Adrenal gland (tissue), 5 donors: ENCODE measurements at regions not wholly inside any gene's neighbourhood (a gene's known extent, or its start where the extent isn't known, plus 50 kb on each side); places are given as distances from the start of the nearest gene placed in this dataset.

ENCODE experiments used
- POLR2A ChIP-seq, 2 donors: fragments of 450-650 bp; IDR thresholded peaks; one replicate each; pipeline ENCODE4 v1.6.1; 2017; ENCODE audit warnings: antibody characterized with exemption in 2 of 2, mild to moderate bottlenecking in 2 of 2, moderate library complexity in 1 of 2
- TF ChIP-seq, protein P1 (sequence below), 6 experiments: fragments of 450-650 bp in 4 of 6; fragments of 200-600 bp in 2 of 6; sonication (generic) in 1 of 6; IDR thresholded peaks; 1 replicate in 5 of 6; 2 replicates in 1 of 6; pipeline versions ENCODE4 v1.5.1 to v1.8.0; 2016 to 2021; ENCODE audit warnings: antibody characterized with exemption in 6 of 6, mild to moderate bottlenecking in 2 of 6, moderate library complexity in 1 of 6
- donor health status: DM: no; HTN: no; CAD: no.

DNA sequence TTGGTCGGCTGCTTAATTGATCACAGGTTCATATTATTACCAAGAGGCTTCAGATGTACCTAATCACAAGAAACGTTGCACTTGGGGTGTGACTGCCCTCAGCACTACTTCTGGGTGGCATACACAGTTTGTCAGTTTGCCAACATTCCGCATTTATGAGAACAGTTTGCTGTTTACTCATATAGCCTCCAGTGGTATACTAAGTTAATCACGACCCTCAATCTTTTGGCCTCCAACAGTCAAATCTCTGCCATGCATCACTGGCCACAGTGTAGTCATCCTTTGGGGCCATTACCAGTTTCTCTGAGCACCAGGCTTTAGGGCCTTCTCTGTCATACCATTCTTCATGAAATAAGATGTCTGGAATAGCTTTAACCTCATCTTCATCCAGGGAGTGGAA, 62.8 kb upstream of the BCL9 start:
- TF ChIP-seq, protein P1, sequence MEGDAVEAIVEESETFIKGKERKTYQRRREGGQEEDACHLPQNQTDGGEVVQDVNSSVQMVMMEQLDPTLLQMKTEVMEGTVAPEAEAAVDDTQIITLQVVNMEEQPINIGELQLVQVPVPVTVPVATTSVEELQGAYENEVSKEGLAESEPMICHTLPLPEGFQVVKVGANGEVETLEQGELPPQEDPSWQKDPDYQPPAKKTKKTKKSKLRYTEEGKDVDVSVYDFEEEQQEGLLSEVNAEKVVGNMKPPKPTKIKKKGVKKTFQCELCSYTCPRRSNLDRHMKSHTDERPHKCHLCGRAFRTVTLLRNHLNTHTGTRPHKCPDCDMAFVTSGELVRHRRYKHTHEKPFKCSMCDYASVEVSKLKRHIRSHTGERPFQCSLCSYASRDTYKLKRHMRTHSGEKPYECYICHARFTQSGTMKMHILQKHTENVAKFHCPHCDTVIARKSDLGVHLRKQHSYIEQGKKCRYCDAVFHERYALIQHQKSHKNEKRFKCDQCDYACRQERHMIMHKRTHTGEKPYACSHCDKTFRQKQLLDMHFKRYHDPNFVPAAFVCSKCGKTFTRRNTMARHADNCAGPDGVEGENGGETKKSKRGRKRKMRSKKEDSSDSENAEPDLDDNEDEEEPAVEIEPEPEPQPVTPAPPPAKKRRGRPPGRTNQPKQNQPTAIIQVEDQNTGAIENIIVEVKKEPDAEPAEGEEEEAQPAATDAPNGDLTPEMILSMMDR (IDR thresholded peaks at IDR 0.05), result no peak
- no peak for TF ChIP-seq POLR2A (IDR thresholded peaks at IDR 0.05)
